GM18502 (cell line): ENCODE measurements at regions not wholly inside any gene's neighbourhood (a gene's known extent, or its start where the extent isn't known, plus 50 kb on each side); places are given as distances from the start of the nearest gene placed in this dataset.
"Not testable (repeated sequence)": the region's sequence is repeated elsewhere in the genome, so short reads cannot be mapped to it uniquely, and the experiment has no call there.

Experiments
- ATAC-seq: cut with Tn5 transposase; IDR thresholded peaks from one replicate; pipeline ENCODE4 v1.9.1; 2021; ENCODE audit warnings: mild to moderate bottlenecking; ENCODE audit not compliant: unreplicated experiment, poor library complexity

DNA sequence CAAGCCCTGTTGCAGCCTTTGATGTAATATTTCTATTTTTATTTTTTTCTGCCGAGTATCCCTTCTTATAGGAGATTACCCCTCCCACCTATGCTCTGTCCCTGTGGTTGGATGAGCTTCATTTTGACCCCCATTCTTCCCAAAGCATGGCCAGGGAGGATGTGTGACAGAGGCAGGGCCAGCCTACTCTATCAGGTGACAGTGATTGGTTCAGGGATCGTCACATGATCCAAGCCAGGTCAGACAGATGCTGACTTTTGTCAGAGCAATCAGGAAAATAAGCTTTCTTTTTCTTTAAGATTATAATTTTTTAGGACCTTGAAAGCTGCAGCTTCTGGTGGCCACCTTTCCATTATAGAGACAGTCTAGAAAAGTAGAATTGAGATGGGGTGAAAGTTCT is 314.3 kb downstream of the NUP35 start:
- no peak for ATAC-seq

DNA sequence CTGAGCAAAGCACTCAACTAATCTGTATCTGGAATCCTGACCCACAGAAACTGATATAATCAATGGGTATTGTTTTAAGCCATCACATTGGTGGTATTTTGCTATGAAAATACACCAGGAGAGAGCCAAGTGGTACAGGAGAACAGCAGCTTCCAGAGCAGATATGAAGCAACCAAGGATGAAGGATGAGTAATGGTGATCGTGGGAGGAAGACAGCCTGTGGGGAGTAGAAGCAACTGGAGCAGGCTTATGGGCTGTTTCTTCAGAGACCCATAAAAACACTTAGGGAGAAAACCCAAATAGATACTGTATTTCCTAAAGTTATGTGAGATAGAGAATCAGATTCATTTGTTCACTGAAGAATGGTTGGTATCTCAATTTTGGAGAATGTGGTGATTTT is 330.8 kb downstream of the NUP35 start:
- no peak for ATAC-seq

DNA sequence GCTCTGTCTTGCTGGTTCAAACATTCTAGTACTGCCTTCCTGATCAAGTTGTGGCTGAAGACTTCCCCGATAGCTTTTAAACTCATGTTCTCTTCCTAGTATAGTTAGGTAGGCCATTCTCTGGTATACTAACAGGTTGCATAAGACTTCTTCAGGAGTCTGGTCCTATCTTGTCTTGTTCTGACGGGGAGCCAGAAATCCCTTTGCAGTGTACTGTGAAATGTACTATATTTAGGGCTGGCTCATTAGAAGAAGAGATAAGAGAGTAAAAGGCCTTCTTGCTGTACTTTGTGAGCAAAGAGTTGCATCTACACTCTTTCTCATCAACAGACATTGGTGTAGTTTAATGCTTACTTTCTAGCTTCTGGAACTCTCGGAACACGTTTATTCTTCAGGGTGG is 331.9 kb downstream of the NUP35 start:
- no peak for ATAC-seq

- no peak for ATAC-seq
Observed at GRCh38 chr2:183458460-183458859, 334.2 kb downstream of the NUP35 start.

- ATAC-seq: no peak
Observed at GRCh38 chr2:183459466-183459865, 335.2 kb downstream of the NUP35 start.

- no peak for ATAC-seq
Observed at GRCh38 chr2:183463821-183464220, 339.6 kb downstream of the NUP35 start.

- no peak for ATAC-seq
Observed at GRCh38 chr2:183465048-183465447, 340.8 kb downstream of the NUP35 start.

GRCh38 chr2:183474912-183475695 is 350.9 kb downstream of the NUP35 start:
- no peak for ATAC-seq

DNA sequence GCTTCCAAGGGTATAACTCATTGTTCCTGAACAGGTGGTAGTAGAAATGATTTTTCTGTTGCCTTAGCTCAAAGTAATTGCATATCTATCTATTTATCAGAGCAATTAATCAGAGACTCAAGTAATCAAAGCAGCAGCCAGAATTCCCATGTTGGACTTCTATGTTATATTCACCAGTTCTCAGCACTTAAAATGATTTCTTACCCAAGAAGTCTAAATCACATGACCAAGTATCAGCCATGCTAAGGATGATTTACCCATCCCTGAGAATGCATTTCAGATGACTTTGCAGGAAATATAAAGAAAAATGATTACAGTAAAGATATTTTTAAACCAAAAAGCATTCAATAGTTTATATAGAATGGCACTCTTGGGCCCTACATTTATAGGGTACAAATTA is 352.2 kb downstream of the NUP35 start:
- ATAC-seq: no peak

DNA sequence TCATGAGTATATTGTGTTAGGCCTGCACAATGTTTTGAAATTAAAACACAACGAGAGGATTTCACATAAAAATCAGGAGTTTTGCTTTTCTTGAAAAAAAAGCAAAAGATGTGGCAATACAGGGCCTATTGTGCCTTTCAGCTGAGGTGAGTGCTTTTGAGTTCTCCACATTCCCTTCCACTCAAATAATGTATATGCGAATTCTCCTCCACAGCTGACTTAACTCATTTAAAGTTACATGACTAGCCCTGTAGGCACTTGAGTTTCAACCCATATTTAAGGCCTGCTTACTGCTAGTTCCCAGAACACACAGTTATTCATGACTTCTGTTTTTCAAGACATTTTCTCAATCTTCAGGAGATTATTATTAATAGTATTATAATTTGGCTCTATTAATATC is 353.1 kb downstream of the NUP35 start:
- no peak for ATAC-seq

DNA sequence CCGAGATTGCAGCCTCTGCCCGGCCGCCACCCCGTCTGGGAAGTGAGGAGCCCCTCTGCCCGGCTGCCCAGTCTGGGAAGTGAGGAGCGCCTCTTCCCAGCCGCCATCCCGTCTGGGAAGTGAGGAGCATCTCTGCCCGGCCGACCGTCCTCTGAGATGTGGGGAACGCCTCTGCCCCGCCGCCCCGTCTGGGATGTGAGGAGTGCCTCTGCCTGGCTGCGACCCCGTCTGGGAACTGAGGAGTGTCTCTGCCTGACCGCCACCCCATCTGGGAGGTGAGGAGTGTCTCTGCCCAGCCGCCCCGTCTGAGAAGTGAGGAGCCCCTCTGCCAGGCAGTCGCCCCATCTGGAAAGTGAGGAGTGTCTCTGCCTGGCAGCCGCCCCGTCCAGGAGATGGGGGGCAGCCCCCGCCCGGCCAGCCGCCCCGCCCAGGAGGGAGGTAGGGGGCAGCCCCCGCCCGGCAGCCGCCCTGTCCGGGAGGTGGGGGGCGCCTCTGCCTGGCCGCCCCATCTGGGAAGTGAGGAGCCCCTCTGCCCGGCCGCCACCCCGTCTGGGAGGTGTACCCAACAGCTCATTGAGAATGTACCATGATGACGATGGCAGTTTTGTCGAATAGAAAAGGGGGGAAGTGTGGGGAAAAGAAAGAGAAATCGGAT is 354.8 kb downstream of the NUP35 start:
- ATAC-seq: not testable (repeated sequence)

DNA sequence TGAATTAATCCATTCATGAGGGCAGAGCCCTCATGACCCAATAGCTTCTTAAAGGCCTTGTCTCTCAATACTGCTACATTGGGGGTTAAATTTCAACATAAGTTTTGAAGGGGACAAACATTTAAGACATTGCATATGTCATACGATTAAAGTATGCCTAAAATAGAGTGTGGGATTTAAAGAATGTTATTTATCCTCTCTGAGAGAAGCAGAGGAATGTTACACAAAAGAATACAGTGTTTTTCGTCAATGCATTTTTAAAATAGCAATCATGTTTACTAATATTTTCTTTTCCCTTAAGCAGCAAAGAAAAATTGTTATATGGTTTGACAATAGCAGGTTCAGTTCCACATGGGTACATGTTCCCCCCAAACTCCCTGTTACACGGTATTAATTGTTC is 363.1 kb downstream of the NUP35 start:
- no peak for ATAC-seq

- ATAC-seq: no peak
Observed at GRCh38 chr2:183488421-183488820, 364.2 kb downstream of the NUP35 start.

GRCh38 chr2:183490489-183490888 is 366.2 kb downstream of the NUP35 start:
- ATAC-seq: no peak

DNA sequence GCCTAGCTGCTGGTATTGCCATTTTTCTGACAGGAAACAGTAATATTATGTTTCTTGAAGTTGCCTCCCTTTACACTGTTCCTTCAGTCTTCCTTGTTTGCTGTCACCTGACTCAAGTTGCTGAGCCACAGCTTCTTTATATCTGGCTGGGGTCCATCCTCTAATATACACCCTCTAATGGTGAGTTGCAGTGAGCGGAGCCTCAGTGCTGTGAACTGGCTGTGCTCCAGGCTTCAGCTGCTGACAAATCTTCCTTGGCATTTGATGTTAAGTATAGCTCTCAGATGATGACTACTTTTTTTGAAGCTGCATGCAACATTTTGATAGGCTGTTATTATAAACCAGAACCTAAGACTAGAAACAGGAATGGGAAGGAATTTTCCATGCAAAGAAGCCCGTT is 366.7 kb downstream of the NUP35 start:
- no peak for ATAC-seq

GRCh38 chr2:183493040-183493439 is 368.8 kb downstream of the NUP35 start:
- ATAC-seq: no peak

DNA sequence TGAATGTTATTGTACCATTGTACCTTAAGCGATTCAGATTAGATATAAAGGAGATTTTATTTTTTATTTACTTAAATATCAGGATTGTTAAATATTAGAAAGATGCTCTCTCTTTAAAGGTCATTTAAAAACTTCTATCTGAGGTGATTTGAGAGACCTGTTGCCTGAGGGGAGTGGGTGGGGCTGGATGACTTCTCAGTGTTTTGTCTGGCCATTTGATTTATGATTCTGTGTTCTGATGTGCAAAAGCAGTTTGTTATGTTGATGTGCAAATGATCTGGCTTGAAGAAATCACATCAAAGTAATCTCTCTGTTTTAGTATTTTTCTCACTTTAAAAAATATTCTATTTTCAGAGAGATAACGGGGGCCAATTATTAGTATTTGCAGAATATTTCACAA is 370.8 kb downstream of the NUP35 start:
- no peak for ATAC-seq

DNA sequence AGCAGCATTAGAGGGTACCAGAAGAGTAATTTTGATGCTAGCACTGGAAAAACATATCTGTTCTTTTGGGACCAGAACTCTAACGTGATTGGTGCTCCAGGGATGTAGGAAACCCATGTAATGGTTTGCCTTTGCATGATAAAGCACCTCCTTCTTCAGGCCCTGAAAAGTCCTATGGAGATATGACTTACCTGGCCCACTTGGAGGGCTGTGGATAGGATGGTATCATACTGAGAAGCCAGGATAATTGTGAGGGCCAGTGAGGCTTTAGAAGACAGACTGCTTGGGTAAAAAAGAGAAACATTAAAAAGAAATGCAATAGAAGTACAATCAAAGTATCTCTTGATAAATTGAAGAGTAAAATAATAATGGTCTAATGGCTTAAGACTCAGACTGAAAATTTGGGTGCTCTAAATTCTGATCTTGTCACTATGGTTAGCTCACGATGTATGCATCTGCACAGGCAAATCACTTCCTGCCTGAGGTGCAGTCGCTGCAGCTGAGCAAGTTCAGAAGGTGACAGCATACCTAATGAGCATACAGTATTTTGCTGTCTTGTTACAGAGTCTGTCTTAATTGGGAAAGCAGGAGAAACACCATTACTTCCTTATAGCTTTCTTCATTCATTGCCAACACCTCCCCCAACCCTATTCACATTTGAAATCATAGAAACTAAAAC is 371.5 kb downstream of the NUP35 start:
- peak; percentile 100 for ATAC-seq

- no peak for ATAC-seq
Observed at GRCh38 chr2:183497861-183498260, 373.6 kb downstream of the NUP35 start.

DNA sequence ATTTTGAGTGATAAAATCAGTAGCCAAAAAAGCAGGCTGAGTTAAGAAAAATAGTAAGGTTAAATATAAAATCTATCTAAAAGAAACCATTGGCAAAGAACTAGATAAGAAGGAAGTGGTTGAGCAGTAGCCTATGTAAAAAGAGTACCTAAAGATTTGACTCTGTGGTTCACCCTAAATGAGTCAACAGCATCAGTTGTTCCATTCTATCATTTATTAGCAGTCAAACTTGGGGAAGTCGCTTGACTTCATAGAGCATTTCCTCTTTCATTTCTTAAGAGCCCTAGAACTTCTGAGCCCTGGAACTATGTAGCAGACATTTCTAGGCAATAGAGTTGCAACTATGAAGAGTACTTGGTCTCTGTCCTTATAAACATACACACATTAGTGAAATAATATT is 381.7 kb downstream of the NUP35 start:
- peak; percentile 99 for ATAC-seq

DNA sequence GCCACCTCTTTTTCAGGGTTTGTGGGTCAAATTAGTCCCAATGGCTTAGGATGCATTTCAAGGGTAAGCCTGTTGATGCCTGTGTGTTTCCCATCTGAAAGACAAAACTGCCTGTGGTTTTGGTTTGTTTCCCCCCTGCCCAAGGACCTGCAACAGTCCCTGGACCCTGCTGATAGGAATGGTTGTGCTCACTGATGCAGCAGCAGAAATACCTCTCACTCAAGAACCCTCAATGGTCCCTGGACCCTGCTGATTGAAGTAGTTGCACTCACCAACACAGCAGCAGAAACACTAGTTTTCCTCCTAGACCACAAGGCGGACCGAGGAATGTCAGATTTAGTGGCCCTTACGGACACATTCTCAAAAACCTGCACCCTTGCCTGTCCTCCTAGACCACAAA is 386.9 kb downstream of the NUP35 start:
- no peak for ATAC-seq
